H9 (cell line): ENCODE measurements at regions not wholly inside any gene's neighbourhood (a gene's known extent, or its start where the extent isn't known, plus 50 kb on each side); places are given as distances from the start of the nearest gene placed in this dataset.

ENCODE experiments used
- DNase-seq: peaks from one replicate; pipeline ENCODE4 v3.0.0-alpha.2; 2017
- H2AFZ ChIP-seq: one replicate; pipeline ENCODE4 v1.6.1; 2013; ENCODE audit warnings: mild to moderate bottlenecking, low read length, control low read depth, moderate library complexity
- H2AK5ac ChIP-seq: 2 replicates; pipeline ENCODE4 v1.6.1; 2013; ENCODE audit warnings: low read length, control low read depth, mixed read lengths; ENCODE audit not compliant: insufficient read length
- H2BK120ac ChIP-seq: one replicate; pipeline ENCODE4 v1.6.1; 2013; ENCODE audit warnings: low read depth, mild to moderate bottlenecking, low read length, control low read depth, inconsistent platforms; ENCODE audit not compliant: poor library complexity, severe bottlenecking
- H2BK12ac ChIP-seq: 2 replicates; pipeline ENCODE4 v1.6.1; 2013; ENCODE audit warnings: low read length, control low read depth, mixed read lengths, low read depth; ENCODE audit not compliant: insufficient read length
- H2BK15ac ChIP-seq: 2 replicates; pipeline ENCODE4 v1.6.1; 2013; ENCODE audit warnings: low read depth, low read length, control low read depth
- H2BK20ac ChIP-seq: one replicate; pipeline ENCODE4 v1.6.1; 2013; ENCODE audit warnings: low read depth, mild to moderate bottlenecking, low read length, control low read depth, inconsistent platforms; ENCODE audit not compliant: poor library complexity, severe bottlenecking
- H2BK5ac ChIP-seq: 2 replicates; pipeline ENCODE4 v1.6.1; 2013; ENCODE audit warnings: low read length, control low read depth, mixed read lengths; ENCODE audit not compliant: insufficient read length
- H3K14ac ChIP-seq: 2 replicates; pipeline ENCODE4 v1.6.1; 2013; ENCODE audit warnings: low read length, control low read depth; ENCODE audit not compliant: insufficient read depth
- H3K18ac ChIP-seq: 2 replicates; pipeline ENCODE4 v1.6.1; 2013; ENCODE audit warnings: low read depth, mild to moderate bottlenecking, mixed read lengths, low read length, control low read depth; ENCODE audit not compliant: insufficient read length
- H3K23ac ChIP-seq: 2 replicates; pipeline ENCODE4 v1.6.1; 2013; ENCODE audit warnings: low read length, control low read depth, mixed read lengths, low read depth; ENCODE audit not compliant: insufficient read length
- H3K23me2 ChIP-seq: 2 replicates; pipeline ENCODE4 v1.6.1; 2013; ENCODE audit warnings: low read depth, mild to moderate bottlenecking, mixed read lengths, low read length, control low read depth; ENCODE audit not compliant: insufficient read length, poor library complexity, severe bottlenecking
- H3K27ac ChIP-seq: 2 replicates; pipeline ENCODE4 v1.5.1; 2013; ENCODE audit warnings: low read length, control low read depth, mixed read lengths, low read depth; ENCODE audit not compliant: insufficient read length
- H3K27me3 ChIP-seq: 2 replicates; pipeline ENCODE4 v1.6.1; 2013; ENCODE audit warnings: low read length, control low read depth, inconsistent platforms; ENCODE audit not compliant: insufficient read depth
- H3K4ac ChIP-seq: 2 replicates; pipeline ENCODE4 v1.6.1; 2013; ENCODE audit warnings: low read depth, mild to moderate bottlenecking, control low read depth, inconsistent platforms, low read length, moderate library complexity
- H3K4me1 ChIP-seq: 2 replicates; pipeline ENCODE4 v1.6.1; 2013; ENCODE audit warnings: low read length, control low read depth, inconsistent platforms; ENCODE audit not compliant: insufficient read depth
- H3K4me2 ChIP-seq: 2 replicates; pipeline ENCODE4 v1.6.1; 2013; ENCODE audit warnings: low read length, control low read depth, mixed read lengths; ENCODE audit not compliant: insufficient read length, insufficient read depth
- H3K56ac ChIP-seq: 2 replicates; pipeline ENCODE4 v1.6.1; 2013; ENCODE audit warnings: low read depth, mild to moderate bottlenecking, mixed read lengths, low read length, control low read depth; ENCODE audit not compliant: insufficient read length
- H3K79me1 ChIP-seq: 2 replicates; pipeline ENCODE4 v1.6.1; 2013; ENCODE audit warnings: low read depth, mild to moderate bottlenecking, moderate library complexity, low read length, control low read depth, inconsistent platforms; ENCODE audit not compliant: insufficient read depth, poor library complexity, severe bottlenecking
- H3K79me2 ChIP-seq: 2 replicates; pipeline ENCODE4 v1.6.1; 2013; ENCODE audit warnings: low read length, control low read depth, inconsistent platforms; ENCODE audit not compliant: insufficient read depth
- H3K9ac ChIP-seq: 2 replicates; pipeline ENCODE4 v1.6.1; 2013; ENCODE audit warnings: low read length, control low read depth, mixed read lengths; ENCODE audit not compliant: insufficient read length; ENCODE audit errors: extremely low read depth
- H3K9me3 ChIP-seq: one replicate; pipeline ENCODE4 v1.6.1; 2013; ENCODE audit warnings: low read depth, low read length, inconsistent platforms; ENCODE audit not compliant: control insufficient read depth
- H3T11ph ChIP-seq: one replicate; pipeline ENCODE4 v1.6.1; 2013; ENCODE audit warnings: mild to moderate bottlenecking, low read length, control low read depth, inconsistent platforms
- H4K20me1 ChIP-seq: one replicate; pipeline ENCODE4 v1.6.1; 2013; ENCODE audit not compliant: control insufficient read depth, insufficient read length, insufficient read depth
- H4K5ac ChIP-seq: 2 replicates; pipeline ENCODE4 v1.6.1; 2013; ENCODE audit warnings: low read depth, mild to moderate bottlenecking, mixed read lengths, low read length, control low read depth; ENCODE audit not compliant: insufficient read length
- H4K8ac ChIP-seq: replicated peaks from 2 replicates; pipeline ENCODE4 v1.6.1; 2013; ENCODE audit warnings: low read length, control low read depth, mixed read lengths, low read depth; ENCODE audit not compliant: insufficient read length
- H4K91ac ChIP-seq: 2 replicates; pipeline ENCODE4 v1.6.1; 2013; ENCODE audit warnings: low read depth, mild to moderate bottlenecking, moderate library complexity, mixed read lengths, low read length, control low read depth; ENCODE audit not compliant: insufficient read length
- H3K27ac Mint-ChIP-seq, 3 experiments: 2 replicates in 2 of 3; 3 replicates in 1 of 3; pipeline ENCODE4 v1.8.0; 2020 to 2021; ENCODE audit warnings: mixed read lengths in 3 of 3, mild to moderate bottlenecking in 1 of 3, moderate library complexity in 1 of 3
- H3K27me3 Mint-ChIP-seq: 2 replicates; pipeline ENCODE4 v1.8.0; 2021; ENCODE audit warnings: low read depth, mild to moderate bottlenecking, moderate library complexity, mixed read lengths
- H3K36me3 Mint-ChIP-seq, 3 experiments: 2 replicates in 2 of 3; 3 replicates in 1 of 3; pipeline ENCODE4 v1.8.0; 2020 to 2021; ENCODE audit warnings: low read depth in 3 of 3, mixed read lengths in 3 of 3; ENCODE audit not compliant: insufficient read depth in 1 of 3
- H3K4me1 Mint-ChIP-seq, 2 experiments: 2 replicates each; pipeline ENCODE4 v1.8.0; 2020; ENCODE audit warnings: mixed read lengths in 2 of 2
- H3K4me3 Mint-ChIP-seq, 2 experiments: 2 replicates in 1 of 2; 3 replicates in 1 of 2; pipeline ENCODE4 v1.8.0; 2020 to 2021; ENCODE audit warnings: mild to moderate bottlenecking in 2 of 2, mixed read lengths in 2 of 2, moderate library complexity in 1 of 2
- H3K9me3 Mint-ChIP-seq, 2 experiments: 2 replicates in 1 of 2; 3 replicates in 1 of 2; pipeline ENCODE4 v1.8.0; 2020; ENCODE audit warnings: mild to moderate bottlenecking in 2 of 2, mixed read lengths in 2 of 2, moderate library complexity in 1 of 2
- CTCF ChIP-seq: fragments of 200-600 bp; sonication (generic); conservative IDR thresholded peaks from 3 replicates; pipeline ENCODE4 v1.8.0; 2021; ENCODE audit warnings: antibody characterized with exemption, mild to moderate bottlenecking
- WGBS: extraction: QIAGEN DNeasy Blood & Tissue Kit; methylation state at CpG from one replicate; pipeline ENCODE4 v1.1.7; 2013; ENCODE audit warnings: missing lambda C conversion rate, low lambda C conversion rate, mixed read lengths; ENCODE audit not compliant: insufficient read length; ENCODE audit errors: extremely low coverage; 5-methylcytosine and 5-hydroxymethylcytosine counted together

DNA sequence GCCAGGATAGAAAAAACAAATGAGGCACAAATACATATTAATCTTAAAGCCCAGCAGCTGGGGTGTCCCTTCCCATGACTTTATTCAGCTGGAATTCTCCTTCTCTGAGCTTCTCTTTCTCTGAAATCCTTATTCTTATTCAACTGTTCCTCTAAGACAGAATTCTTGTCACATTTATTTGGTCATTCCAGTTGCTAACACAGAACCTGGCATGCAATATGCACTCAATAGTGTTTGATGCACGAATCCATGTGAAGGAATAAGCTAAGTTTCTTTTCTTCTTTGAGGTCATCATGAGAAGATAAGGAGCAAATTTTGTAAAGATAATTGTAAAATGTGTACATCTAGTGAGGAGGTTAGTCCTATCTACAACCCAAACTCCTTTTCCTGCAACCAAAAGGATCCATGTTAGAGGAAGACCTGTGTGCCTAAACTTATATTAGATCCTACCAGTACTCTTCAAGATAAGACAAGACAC, 154.2 kb upstream of the KCNMB2 start:
- H3K27me3 ChIP-seq = no peaks in the 10 kb centered on the region
- H4K91ac ChIP-seq = no peak overlapping the region
- no peak overlapping the region for H2BK5ac ChIP-seq
- H3K4me1 ChIP-seq = no peaks in the 10 kb centered on the region
- H3K4me1 Mint-ChIP-seq = peaks cover 5 to 6% of the 10 kb centered on the region in 2 experiments; a peak in 3 of 4 replicates
- H4K8ac ChIP-seq = no peak overlapping the region
- H2AK5ac ChIP-seq = no peak overlapping the region
- no peaks in the 10 kb centered on the region for H3K79me1 ChIP-seq
- H2BK120ac ChIP-seq = no peak overlapping the region
- H2AFZ ChIP-seq = no peak overlapping the region
- no peaks in the 10 kb centered on the region for H3K23me2 ChIP-seq
- H3K56ac ChIP-seq = no peak overlapping the region
- no peak overlapping the region for H3K23ac ChIP-seq
- TF ChIP-seq CTCF = no peak
- H2BK15ac ChIP-seq = no peak overlapping the region
- H3K4me2 ChIP-seq = no peak overlapping the region
- H3K36me3 Mint-ChIP-seq = no peaks in the 10 kb centered on the region
- H2BK12ac ChIP-seq = no peak overlapping the region
- no peak overlapping the region for H4K5ac ChIP-seq
- no peak for DNase-seq
- H3K27ac Mint-ChIP-seq = no peak overlapping the region
- H3K27ac ChIP-seq = no peak overlapping the region
- no peaks in the 10 kb centered on the region for H3K9me3 ChIP-seq
- H3K9me3 Mint-ChIP-seq = no peaks in the 10 kb centered on the region
- no peak overlapping the region for H3K14ac ChIP-seq
- H3K79me2 ChIP-seq = no peaks in the 10 kb centered on the region
- no peaks in the 10 kb centered on the region for H3K27me3 Mint-ChIP-seq
- H2BK20ac ChIP-seq = no peak overlapping the region
- H4K20me1 ChIP-seq = no peaks in the 10 kb centered on the region
- H3K9ac ChIP-seq = no peak overlapping the region
- no peak overlapping the region for H3K18ac ChIP-seq
- no peak overlapping the region for H3T11ph ChIP-seq
- H3K4ac ChIP-seq = no peak overlapping the region
- no CpG with 5 or more reads among the region's 1 CpG for WGBS
- H3K4me3 Mint-ChIP-seq = no peak overlapping the region
